ENCODE measurements at regions not wholly inside any gene's neighbourhood (a gene's known extent, or its start where the extent isn't known, plus 50 kb on each side); places are given as distances from the start of the nearest gene placed in this dataset.
"Not testable (repeated sequence)": the region's sequence is repeated elsewhere in the genome, so short reads cannot be mapped to it uniquely, and the experiment has no call there.

DNA sequence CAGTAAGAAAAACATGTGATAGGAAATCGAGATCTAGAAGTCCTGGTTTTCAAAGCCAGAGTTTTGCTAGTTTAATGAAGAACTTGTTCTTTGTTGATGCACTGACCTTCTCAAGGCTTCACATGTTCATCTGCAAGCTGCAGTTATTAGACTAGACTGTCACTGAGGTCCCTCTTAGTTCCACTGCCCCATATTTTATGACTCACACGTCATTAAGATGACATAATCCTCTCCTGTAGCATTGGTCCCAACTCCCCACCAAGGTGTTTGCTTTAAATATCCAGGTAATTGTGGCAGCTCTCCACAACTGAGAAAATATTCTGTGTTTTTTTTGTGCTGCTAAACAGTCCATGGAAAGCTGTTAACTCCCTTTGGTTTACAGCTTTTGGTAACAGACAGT, 149.7 kb downstream of the MREG start:
- no peaks in the 10 kb centered on the region for H3K4me1 ChIP-seq (ENCODE audit: control insufficient read depth, insufficient read depth, low read length)
- no peak overlapping the region for H3K4me3 ChIP-seq (ENCODE audit: low read length in 2 of 2)
- no peak overlapping the region for H3K27ac ChIP-seq (ENCODE audit: low read length)
- H3K9me3 ChIP-seq (ENCODE audit: control insufficient read depth in 2 of 2, low read length in 2 of 2) = no peaks in the 10 kb centered on the region
- H3K36me3 ChIP-seq (ENCODE audit: control insufficient read depth in 2 of 2, insufficient read depth in 2 of 2, low read length in 2 of 2) = no peaks in the 10 kb centered on the region
- H3K9ac ChIP-seq (ENCODE audit: low read length in 2 of 2) = no peak overlapping the region
- no peaks in the 10 kb centered on the region for H3K27me3 ChIP-seq (ENCODE audit: control insufficient read depth in 1 of 2, insufficient read depth in 2 of 2, low read length in 2 of 2)

DNA sequence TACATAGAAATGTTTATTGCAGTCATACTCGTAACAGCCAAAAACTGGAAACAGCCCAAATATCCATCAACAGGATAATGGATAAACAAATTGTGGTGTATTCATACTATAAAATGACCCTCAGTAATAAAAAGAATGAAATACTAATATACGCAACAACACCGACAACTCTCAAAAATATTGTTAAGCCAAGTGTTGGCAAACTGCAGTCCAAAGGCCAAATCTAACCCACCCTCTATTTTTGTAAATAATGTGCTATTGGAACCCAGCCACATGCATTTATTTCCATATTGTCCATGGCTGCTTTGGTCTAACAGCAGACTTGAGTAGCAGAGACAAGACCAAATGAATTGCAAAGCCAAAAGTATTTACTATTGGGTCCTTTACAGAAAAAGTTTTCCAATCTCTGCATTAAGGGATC, 151.0 kb downstream of the MREG start:
- no peak overlapping the region for H3K27ac ChIP-seq (ENCODE audit: low read length)
- no peaks in the 10 kb centered on the region for H3K27me3 ChIP-seq (ENCODE audit: control insufficient read depth in 1 of 2, insufficient read depth in 2 of 2, low read length in 2 of 2)
- no peaks in the 10 kb centered on the region for H3K9me3 ChIP-seq (ENCODE audit: control insufficient read depth in 2 of 2, low read length in 2 of 2)
- H3K4me1 ChIP-seq (ENCODE audit: control insufficient read depth, insufficient read depth, low read length) = no peaks in the 10 kb centered on the region
- H3K9ac ChIP-seq (ENCODE audit: low read length in 2 of 2) = no peak overlapping the region
- H3K4me3 ChIP-seq (ENCODE audit: low read length in 2 of 2) = no peak overlapping the region
- no peaks in the 10 kb centered on the region for H3K36me3 ChIP-seq (ENCODE audit: control insufficient read depth in 2 of 2, insufficient read depth in 2 of 2, low read length in 2 of 2)

DNA sequence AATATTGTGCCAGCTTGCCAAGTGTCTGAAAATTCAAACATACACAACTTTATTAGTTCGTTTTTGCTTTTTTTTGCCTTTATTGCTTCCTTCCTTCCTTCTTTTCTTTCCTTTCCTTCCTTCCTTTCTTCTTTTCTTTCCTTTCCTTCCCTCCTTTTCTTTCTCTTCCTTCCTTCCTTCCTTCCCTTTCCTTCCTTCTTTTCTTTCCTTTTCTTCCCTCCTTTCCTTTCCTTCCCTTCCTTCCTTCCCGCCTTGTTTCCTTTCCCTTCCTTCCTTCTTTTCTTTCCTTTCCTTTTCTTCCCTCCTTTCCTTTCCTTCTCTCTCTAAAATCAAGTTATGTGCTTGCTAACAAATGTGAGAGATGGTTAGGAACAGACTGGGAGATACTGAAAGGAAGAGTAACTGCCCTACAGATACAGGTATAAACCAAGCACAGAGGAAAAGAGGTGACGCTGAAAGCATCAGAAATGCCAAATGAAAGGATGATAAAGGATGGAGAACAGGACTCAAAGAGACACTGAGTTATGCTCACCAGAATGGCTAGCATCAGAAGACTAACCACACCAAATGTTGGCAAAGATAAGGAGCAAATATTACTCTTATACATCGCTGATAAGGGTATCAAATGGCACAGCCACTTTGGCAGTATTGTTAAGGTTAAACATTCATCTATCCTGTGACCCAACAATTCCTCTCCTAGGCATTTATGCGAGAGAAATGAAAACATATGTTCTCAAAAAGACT, 151.6 kb downstream of the MREG start:
- Histone ChIP-seq H3K4me1 (ENCODE audit: control insufficient read depth, insufficient read depth, low read length) (no peaks in the 10 kb centered on the region), H3K9me3 (ENCODE audit: control insufficient read depth in 2 of 2, low read length in 2 of 2) (no peaks in the 10 kb centered on the region), H3K4me3 (ENCODE audit: low read length in 2 of 2) (no peak overlapping the region), H3K9ac (ENCODE audit: low read length in 2 of 2) (no peak overlapping the region), H3K27ac (ENCODE audit: low read length) (no peak overlapping the region), H3K36me3 (ENCODE audit: control insufficient read depth in 2 of 2, insufficient read depth in 2 of 2, low read length in 2 of 2) (no peaks in the 10 kb centered on the region), H3K27me3 (ENCODE audit: control insufficient read depth in 1 of 2, insufficient read depth in 2 of 2, low read length in 2 of 2) (no peaks in the 10 kb centered on the region)

DNA sequence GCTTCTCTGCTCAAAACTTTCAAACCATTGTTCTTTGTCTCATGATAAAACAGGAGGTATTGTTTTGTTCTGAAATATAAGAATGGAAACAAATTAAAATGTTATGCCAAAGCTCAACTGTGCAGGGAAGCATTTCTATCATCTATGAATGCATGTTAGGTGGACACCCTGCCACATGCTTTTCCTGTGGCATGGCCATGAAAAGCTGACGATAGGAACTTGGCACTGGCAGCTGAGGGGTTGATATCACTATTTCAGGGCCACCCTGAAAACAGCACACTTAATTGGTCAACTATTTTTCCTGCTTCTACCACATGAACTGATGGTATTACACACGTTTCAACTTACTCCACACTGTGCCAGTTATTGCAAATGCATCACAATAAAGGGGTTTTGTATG, 157.3 kb downstream of the MREG start:
- H3K27ac ChIP-seq (ENCODE audit: low read length) = no peak overlapping the region
- H3K36me3 ChIP-seq (ENCODE audit: control insufficient read depth in 2 of 2, insufficient read depth in 2 of 2, low read length in 2 of 2) = no peaks in the 10 kb centered on the region
- H3K27me3 ChIP-seq (ENCODE audit: control insufficient read depth in 1 of 2, insufficient read depth in 2 of 2, low read length in 2 of 2) = no peaks in the 10 kb centered on the region
- H3K9ac ChIP-seq (ENCODE audit: low read length in 2 of 2) = no peak overlapping the region
- no peaks in the 10 kb centered on the region for H3K4me1 ChIP-seq (ENCODE audit: control insufficient read depth, insufficient read depth, low read length)
- no peaks in the 10 kb centered on the region for H3K9me3 ChIP-seq (ENCODE audit: control insufficient read depth in 2 of 2, low read length in 2 of 2)
- H3K4me3 ChIP-seq (ENCODE audit: low read length in 2 of 2) = no peak overlapping the region

DNA sequence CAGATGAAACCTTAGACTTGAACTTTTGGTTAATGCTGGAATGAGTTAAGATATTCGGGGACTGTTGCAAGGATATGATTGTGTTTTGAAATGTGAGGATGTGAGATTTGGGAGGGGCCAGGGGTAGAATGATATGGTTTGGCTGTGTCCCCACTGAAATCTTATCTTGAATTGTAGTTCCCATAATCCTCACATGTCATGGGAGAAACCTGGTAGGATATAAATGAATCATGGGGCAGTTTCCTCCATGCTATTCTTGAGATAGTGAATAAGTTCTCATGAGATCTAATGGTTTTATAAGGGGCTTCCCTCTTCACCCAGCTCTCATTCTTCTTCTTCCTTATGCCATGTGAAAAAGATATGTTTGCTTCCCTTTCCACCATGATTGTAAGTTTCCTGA, 158.0 kb downstream of the MREG start:
- H3K27ac ChIP-seq (ENCODE audit: low read length); H3K9me3 ChIP-seq (ENCODE audit: control insufficient read depth in 2 of 2, low read length in 2 of 2); H3K4me1 ChIP-seq (ENCODE audit: control insufficient read depth, insufficient read depth, low read length); H3K9ac ChIP-seq (ENCODE audit: low read length in 2 of 2); H3K4me3 ChIP-seq (ENCODE audit: low read length in 2 of 2); H3K27me3 ChIP-seq (ENCODE audit: control insufficient read depth in 1 of 2, insufficient read depth in 2 of 2, low read length in 2 of 2); H3K36me3 ChIP-seq (ENCODE audit: control insufficient read depth in 2 of 2, insufficient read depth in 2 of 2, low read length in 2 of 2): not testable (repeated sequence)

DNA sequence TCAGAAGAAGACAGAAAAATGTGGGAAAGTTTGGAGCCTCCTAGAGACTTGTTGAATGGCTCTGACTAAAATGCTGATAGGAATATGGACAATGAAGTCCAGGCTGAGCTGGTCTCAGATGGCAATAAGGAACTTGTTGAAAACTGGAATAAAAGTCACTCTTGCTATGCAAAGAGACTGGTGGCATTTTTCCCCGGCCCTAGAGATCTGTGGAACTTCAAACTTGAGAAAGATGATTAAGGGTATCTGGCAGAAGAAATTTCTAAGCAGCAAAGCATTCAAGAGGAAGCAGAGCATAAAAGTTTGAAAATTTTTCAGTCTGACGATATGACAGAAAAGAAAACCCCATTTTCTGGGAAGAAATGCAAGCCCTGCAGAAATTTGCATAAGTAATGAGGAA, 159.3 kb downstream of the MREG start:
- no peak overlapping the region for H3K4me3 ChIP-seq (ENCODE audit: low read length in 2 of 2)
- no peaks in the 10 kb centered on the region for H3K9me3 ChIP-seq (ENCODE audit: control insufficient read depth in 2 of 2, low read length in 2 of 2)
- no peak overlapping the region for H3K27ac ChIP-seq (ENCODE audit: low read length)
- no peaks in the 10 kb centered on the region for H3K4me1 ChIP-seq (ENCODE audit: control insufficient read depth, insufficient read depth, low read length)
- H3K9ac ChIP-seq (ENCODE audit: low read length in 2 of 2) = no peak overlapping the region
- H3K27me3 ChIP-seq (ENCODE audit: control insufficient read depth in 1 of 2, insufficient read depth in 2 of 2, low read length in 2 of 2) = no peaks in the 10 kb centered on the region
- no peaks in the 10 kb centered on the region for H3K36me3 ChIP-seq (ENCODE audit: control insufficient read depth in 2 of 2, insufficient read depth in 2 of 2, low read length in 2 of 2)

DNA sequence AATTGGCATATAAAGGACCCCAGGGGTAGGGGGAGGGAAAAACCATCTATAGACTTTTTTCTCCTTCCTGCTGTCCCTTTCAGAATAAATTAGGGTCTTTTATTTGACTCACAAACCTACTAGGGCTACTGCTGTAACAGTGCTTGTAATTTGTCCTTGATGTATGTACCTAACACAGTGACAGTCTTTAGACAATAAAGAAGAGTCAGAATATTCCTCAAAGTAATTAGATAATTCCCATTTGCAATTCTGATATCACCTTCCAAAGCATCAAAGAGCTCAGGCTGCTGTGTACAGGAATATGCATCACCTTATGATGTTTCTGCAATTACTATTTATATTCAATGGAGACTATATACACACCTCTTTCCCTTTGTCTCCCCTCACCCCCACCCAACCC, 161.7 kb downstream of the MREG start:
- no peaks in the 10 kb centered on the region for H3K4me1 ChIP-seq (ENCODE audit: control insufficient read depth, insufficient read depth, low read length)
- H3K9me3 ChIP-seq (ENCODE audit: control insufficient read depth in 2 of 2, low read length in 2 of 2) = no peaks in the 10 kb centered on the region
- H3K27ac ChIP-seq (ENCODE audit: low read length) = no peak overlapping the region
- no peak overlapping the region for H3K9ac ChIP-seq (ENCODE audit: low read length in 2 of 2)
- H3K27me3 ChIP-seq (ENCODE audit: control insufficient read depth in 1 of 2, insufficient read depth in 2 of 2, low read length in 2 of 2) = no peaks in the 10 kb centered on the region
- H3K36me3 ChIP-seq (ENCODE audit: control insufficient read depth in 2 of 2, insufficient read depth in 2 of 2, low read length in 2 of 2) = no peaks in the 10 kb centered on the region
- no peak overlapping the region for H3K4me3 ChIP-seq (ENCODE audit: low read length in 2 of 2)

DNA sequence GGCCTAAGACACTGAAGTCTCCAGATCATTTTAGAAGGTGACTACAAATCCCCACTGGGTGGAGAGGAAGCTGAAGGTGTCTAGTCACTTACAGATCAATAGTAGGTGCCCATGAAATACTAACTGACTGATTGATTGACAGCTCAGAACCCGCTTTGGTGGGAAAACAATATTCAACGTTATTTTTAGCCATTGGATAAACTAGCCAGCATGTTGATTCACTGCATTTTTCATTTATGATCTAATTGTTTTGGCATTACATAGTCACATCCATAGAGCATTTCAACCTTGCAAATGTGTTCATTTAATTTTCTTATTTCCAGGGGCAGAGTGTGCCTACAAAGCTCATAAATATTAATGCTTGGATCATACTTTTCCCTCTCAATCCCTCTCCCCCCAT, 162.3 kb downstream of the MREG start:
- H3K4me1 ChIP-seq (ENCODE audit: control insufficient read depth, insufficient read depth, low read length) = no peaks in the 10 kb centered on the region
- H3K4me3 ChIP-seq (ENCODE audit: low read length in 2 of 2) = no peak overlapping the region
- H3K27ac ChIP-seq (ENCODE audit: low read length) = no peak overlapping the region
- no peak overlapping the region for H3K9ac ChIP-seq (ENCODE audit: low read length in 2 of 2)
- H3K36me3 ChIP-seq (ENCODE audit: control insufficient read depth in 2 of 2, insufficient read depth in 2 of 2, low read length in 2 of 2) = no peaks in the 10 kb centered on the region
- no peaks in the 10 kb centered on the region for H3K9me3 ChIP-seq (ENCODE audit: control insufficient read depth in 2 of 2, low read length in 2 of 2)
- H3K27me3 ChIP-seq (ENCODE audit: control insufficient read depth in 1 of 2, insufficient read depth in 2 of 2, low read length in 2 of 2) = no peaks in the 10 kb centered on the region

DNA sequence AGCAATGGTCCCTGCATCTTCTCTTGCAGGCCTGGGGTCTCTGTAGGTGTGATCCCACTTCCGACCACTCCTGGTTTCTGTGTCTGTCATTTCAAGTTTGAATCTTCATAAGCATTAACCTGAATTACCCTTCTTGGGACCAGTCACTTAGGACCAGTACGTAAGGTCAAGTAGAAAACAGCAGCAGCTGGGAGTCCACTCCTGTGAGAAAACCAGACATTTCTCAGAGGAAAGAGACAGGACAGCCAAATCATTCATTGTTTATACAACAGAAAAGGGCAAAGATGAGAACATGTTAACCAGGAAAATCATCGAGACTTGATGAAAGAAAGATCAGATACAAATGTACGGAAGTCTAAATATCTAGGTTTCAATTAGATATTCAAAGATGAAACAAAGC, 163.0 kb downstream of the MREG start:
- Histone ChIP-seq H3K27ac (ENCODE audit: low read length) (no peak overlapping the region), H3K9ac (ENCODE audit: low read length in 2 of 2) (no peak overlapping the region), H3K4me1 (ENCODE audit: control insufficient read depth, insufficient read depth, low read length) (no peaks in the 10 kb centered on the region), H3K9me3 (ENCODE audit: control insufficient read depth in 2 of 2, low read length in 2 of 2) (no peaks in the 10 kb centered on the region), H3K36me3 (ENCODE audit: control insufficient read depth in 2 of 2, insufficient read depth in 2 of 2, low read length in 2 of 2) (no peaks in the 10 kb centered on the region), H3K27me3 (ENCODE audit: control insufficient read depth in 1 of 2, insufficient read depth in 2 of 2, low read length in 2 of 2) (no peaks in the 10 kb centered on the region), H3K4me3 (ENCODE audit: low read length in 2 of 2) (no peak overlapping the region)

DNA sequence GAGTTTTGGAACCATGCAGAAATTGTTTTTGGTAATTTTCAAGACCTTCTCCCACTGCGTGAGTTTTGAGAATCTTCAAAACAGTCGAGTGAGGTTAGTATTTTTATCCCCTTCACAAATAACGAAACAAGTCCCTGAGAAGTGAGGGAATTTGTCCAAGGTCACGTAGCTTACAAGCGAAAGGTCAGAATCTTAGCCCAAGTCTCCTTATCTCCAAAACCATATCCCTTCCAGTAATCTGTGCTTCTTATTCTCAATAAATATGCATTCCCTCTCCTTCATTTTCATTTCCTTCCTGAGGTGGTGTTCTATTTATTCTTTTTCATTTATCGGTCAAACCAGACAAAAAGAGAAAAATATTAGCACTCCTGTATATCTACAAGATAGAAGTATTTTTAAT, 163.6 kb downstream of the MREG start:
- H3K27me3 ChIP-seq (ENCODE audit: control insufficient read depth in 1 of 2, insufficient read depth in 2 of 2, low read length in 2 of 2) = no peaks in the 10 kb centered on the region
- no peak overlapping the region for H3K4me3 ChIP-seq (ENCODE audit: low read length in 2 of 2)
- no peaks in the 10 kb centered on the region for H3K9me3 ChIP-seq (ENCODE audit: control insufficient read depth in 2 of 2, low read length in 2 of 2)
- no peak overlapping the region for H3K9ac ChIP-seq (ENCODE audit: low read length in 2 of 2)
- H3K36me3 ChIP-seq (ENCODE audit: control insufficient read depth in 2 of 2, insufficient read depth in 2 of 2, low read length in 2 of 2) = no peaks in the 10 kb centered on the region
- H3K27ac ChIP-seq (ENCODE audit: low read length) = no peak overlapping the region
- no peaks in the 10 kb centered on the region for H3K4me1 ChIP-seq (ENCODE audit: control insufficient read depth, insufficient read depth, low read length)

DNA sequence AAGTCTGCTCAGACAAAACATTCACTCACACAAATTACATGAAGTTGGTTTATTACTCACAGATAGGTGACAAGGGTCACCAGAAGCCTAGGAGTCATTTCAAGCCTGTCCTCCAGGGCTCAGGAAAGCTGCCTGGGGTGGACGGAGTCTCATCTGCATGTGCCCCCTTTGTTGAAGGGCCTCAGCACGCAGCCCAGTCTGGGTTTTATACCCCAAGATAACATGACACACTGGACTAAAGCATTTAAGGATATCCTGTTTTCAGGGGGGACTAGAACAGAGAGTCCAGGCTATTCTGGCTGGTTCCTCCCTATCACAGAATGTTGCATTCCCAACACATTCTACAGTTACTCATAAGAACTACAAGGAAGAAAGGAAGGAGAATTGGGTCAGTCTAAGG, 164.7 kb downstream of the MREG start:
- Histone ChIP-seq H3K4me1 (ENCODE audit: control insufficient read depth, insufficient read depth, low read length) (peaks cover under 1% of the 10 kb centered on the region), H3K4me3 (ENCODE audit: low read length in 2 of 2) (no peak overlapping the region), H3K27me3 (ENCODE audit: control insufficient read depth in 1 of 2, insufficient read depth in 2 of 2, low read length in 2 of 2) (no peaks in the 10 kb centered on the region), H3K27ac (ENCODE audit: low read length) (no peak overlapping the region), H3K9ac (ENCODE audit: low read length in 2 of 2) (no peak overlapping the region), H3K36me3 (ENCODE audit: control insufficient read depth in 2 of 2, insufficient read depth in 2 of 2, low read length in 2 of 2) (no peaks in the 10 kb centered on the region), H3K9me3 (ENCODE audit: control insufficient read depth in 2 of 2, low read length in 2 of 2) (no peaks in the 10 kb centered on the region)
